ENCODE measurements at regions not wholly inside any gene's neighbourhood (a gene's known extent, or its start where the extent isn't known, plus 50 kb on each side); places are given as distances from the start of the nearest gene placed in this dataset.

DNA sequence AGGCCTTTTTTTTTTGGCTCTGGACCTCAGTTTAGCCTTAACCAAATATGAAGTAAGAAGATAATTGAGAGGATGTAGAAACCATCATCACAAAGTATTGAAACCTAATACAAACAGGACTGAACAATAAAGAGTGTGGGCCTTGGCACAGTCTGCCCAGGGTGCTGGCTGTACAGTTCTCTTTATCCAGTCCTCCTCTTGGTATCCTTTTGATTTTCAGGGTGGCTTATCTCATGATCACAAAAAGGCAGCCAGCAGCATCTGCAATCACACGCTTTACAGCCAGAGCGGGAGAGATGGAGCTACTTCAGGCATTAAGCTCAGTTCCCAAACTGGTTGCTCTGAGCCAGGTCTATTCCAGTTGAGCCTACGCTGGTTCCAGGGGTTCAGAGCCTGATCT, 239.7 kb downstream of the RPLP1 start:
- Histone ChIP-seq H3K4me3 (ENCODE audit: low read length) (no peak overlapping the region), H3K27ac (ENCODE audit: low read depth, low read length) (no peak overlapping the region), H3K4me1 (ENCODE audit: insufficient read depth, low read length) (no peaks in the 10 kb centered on the region), H3K9ac (ENCODE audit: low read depth, low read length) (no peak overlapping the region), H3K9me3 (ENCODE audit: insufficient read depth, low read depth, low read length) (0 out of 2 replicates have a peak, but pooled peaks cover 4% of the 10 kb centered on the region), H3K36me3 (ENCODE audit: insufficient read depth, low read length) (no peaks in the 10 kb centered on the region), H3K27me3 (ENCODE audit: insufficient read depth, low read length) (no peaks in the 10 kb centered on the region)
- 99% methylated on average over 3 of the region's 3 CpGs for WGBS

GRCh38 chr15:69693059-69693458, 240.4 kb downstream of the RPLP1 start:
- 0 out of 2 replicates have a peak, but pooled peaks cover 4% of the 10 kb centered on the region for H3K9me3 ChIP-seq (ENCODE audit: insufficient read depth, low read depth, low read length)
- no peak overlapping the region for H3K4me3 ChIP-seq (ENCODE audit: low read length)
- no peaks in the 10 kb centered on the region for H3K27me3 ChIP-seq (ENCODE audit: insufficient read depth, low read length)
- H3K36me3 ChIP-seq (ENCODE audit: insufficient read depth, low read length), result no peaks in the 10 kb centered on the region
- 95% methylated on average over 4 of the region's 4 CpGs for WGBS
- no peak overlapping the region for H3K9ac ChIP-seq (ENCODE audit: low read depth, low read length)
- no peaks in the 10 kb centered on the region for H3K4me1 ChIP-seq (ENCODE audit: insufficient read depth, low read length)
- H3K27ac ChIP-seq (ENCODE audit: low read depth, low read length), result no peak overlapping the region

DNA sequence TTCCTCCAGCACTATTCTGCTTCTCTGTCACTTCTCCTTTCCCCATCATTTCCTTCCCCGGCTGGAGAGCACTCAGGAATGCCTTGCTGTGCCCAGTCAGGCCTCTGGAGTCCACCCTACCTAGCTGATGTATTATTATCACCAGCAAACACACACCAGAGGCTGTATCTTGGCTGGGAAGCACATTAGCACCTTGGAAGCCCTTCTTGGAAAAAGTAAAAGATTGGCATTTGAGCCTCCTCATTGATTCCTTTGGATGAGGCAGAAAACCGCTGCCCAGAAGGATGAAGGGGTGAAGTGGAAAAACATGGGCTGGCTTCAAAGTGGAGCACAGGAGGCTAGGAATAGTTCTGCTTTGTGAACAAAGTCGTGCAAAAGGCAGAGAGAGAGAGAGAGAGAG, 244.3 kb downstream of the RPLP1 start:
- WGBS, result 64% methylated on average over 3 of the region's 3 CpGs
- Histone ChIP-seq H3K9me3 (ENCODE audit: insufficient read depth, low read depth, low read length) (no peaks in the 10 kb centered on the region), H3K4me1 (ENCODE audit: insufficient read depth, low read length) (no peaks in the 10 kb centered on the region), H3K36me3 (ENCODE audit: insufficient read depth, low read length) (no peaks in the 10 kb centered on the region), H3K27me3 (ENCODE audit: insufficient read depth, low read length) (no peaks in the 10 kb centered on the region), H3K9ac (ENCODE audit: low read depth, low read length) (no peak overlapping the region), H3K27ac (ENCODE audit: low read depth, low read length) (no peak overlapping the region), H3K4me3 (ENCODE audit: low read length) (no peak overlapping the region)

DNA sequence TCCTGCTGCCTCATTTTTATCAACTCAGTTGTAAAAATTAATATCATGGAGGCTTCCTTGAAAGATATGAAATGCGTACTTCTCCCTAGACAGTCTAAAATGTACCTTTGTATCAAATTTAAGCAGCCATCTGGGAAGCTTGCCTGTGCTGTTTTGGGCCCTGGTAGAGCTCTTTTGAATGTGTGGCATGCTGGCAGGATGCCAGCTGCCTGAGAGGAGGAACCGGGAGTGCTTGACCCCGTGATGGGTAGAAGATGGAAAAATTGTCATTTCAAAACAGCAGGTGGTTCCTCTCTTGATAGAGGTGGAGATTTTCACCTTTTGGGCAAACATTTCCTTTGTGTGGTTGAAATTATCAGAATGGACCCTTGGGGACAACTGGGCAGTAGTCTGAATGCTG, 245.3 kb downstream of the RPLP1 start:
- 93% methylated on average over 3 of the region's 3 CpGs for WGBS
- H3K27ac ChIP-seq (ENCODE audit: low read depth, low read length), result no peak overlapping the region
- no peaks in the 10 kb centered on the region for H3K9me3 ChIP-seq (ENCODE audit: insufficient read depth, low read depth, low read length)
- H3K4me1 ChIP-seq (ENCODE audit: insufficient read depth, low read length), result no peaks in the 10 kb centered on the region
- H3K27me3 ChIP-seq (ENCODE audit: insufficient read depth, low read length), result no peaks in the 10 kb centered on the region
- H3K36me3 ChIP-seq (ENCODE audit: insufficient read depth, low read length), result no peaks in the 10 kb centered on the region
- no peak overlapping the region for H3K9ac ChIP-seq (ENCODE audit: low read depth, low read length)
- no peak overlapping the region for H3K4me3 ChIP-seq (ENCODE audit: low read length)

- no peak overlapping the region for H3K27ac ChIP-seq (ENCODE audit: low read depth, low read length)
- H3K27me3 ChIP-seq (ENCODE audit: insufficient read depth, low read length), result no peaks in the 10 kb centered on the region
- H3K36me3 ChIP-seq (ENCODE audit: insufficient read depth, low read length), result no peaks in the 10 kb centered on the region
- H3K9me3 ChIP-seq (ENCODE audit: insufficient read depth, low read depth, low read length), result no peaks in the 10 kb centered on the region
- no peak overlapping the region for H3K4me3 ChIP-seq (ENCODE audit: low read length)
- 91% methylated on average over 1 of the region's 1 CpG for WGBS
- H3K9ac ChIP-seq (ENCODE audit: low read depth, low read length), result no peak overlapping the region
- H3K4me1 ChIP-seq (ENCODE audit: insufficient read depth, low read length), result no peaks in the 10 kb centered on the region
Measured at GRCh38 chr15:69699096-69699495, 246.5 kb downstream of the RPLP1 start.

DNA sequence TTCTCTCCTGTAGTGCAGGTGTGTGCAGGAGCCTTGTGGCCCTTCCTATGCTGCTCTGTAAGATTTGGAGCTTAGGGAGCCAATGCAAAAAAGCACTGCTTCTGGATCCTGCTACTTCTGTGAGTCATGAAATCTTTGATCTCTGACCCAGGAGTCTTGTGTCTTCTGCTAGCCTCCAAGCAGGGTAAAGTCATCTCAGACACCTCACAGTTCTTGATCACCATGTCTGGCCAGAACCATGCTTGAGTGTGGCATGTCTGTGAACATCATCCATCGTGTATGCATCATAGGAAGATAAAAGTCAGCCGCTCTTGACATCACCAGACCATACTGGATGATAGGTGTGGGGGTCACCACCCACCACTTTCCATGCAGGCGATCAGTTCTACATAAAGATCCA, 247.8 kb downstream of the RPLP1 start:
- 88% methylated on average over 3 of the region's 3 CpGs for WGBS

DNA sequence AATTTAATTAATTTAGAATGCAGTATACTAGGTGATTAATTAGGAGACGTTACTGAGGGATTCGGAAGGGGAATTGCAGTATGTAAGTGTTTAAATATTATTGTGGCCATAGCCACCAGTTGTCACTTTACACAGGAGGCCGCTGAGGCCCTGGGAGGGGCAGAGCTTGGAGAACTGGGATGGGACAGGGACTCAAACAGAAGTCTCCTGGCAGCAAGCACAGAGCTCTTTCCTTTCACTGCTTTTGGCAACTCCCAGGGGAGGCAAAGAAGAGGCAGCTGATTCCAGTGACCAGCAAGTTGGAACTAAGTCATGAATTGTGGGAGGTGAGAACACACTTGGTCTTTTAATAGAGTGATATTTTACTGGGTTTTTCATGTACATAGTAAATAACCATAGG, 248.6 kb downstream of the RPLP1 start:
- Histone ChIP-seq H3K9me3 (ENCODE audit: insufficient read depth, low read depth, low read length) (no peaks in the 10 kb centered on the region), H3K9ac (ENCODE audit: low read depth, low read length) (no peak overlapping the region), H3K36me3 (ENCODE audit: insufficient read depth, low read length) (no peaks in the 10 kb centered on the region), H3K27ac (ENCODE audit: low read depth, low read length) (no peak overlapping the region), H3K4me1 (ENCODE audit: insufficient read depth, low read length) (no peaks in the 10 kb centered on the region), H3K4me3 (ENCODE audit: low read length) (no peak overlapping the region), H3K27me3 (ENCODE audit: insufficient read depth, low read length) (no peaks in the 10 kb centered on the region)
- WGBS, result 90% methylated on average over 3 of the region's 3 CpGs

More for the DNA sequence above, 247.8 kb downstream of the RPLP1 start:
- Histone ChIP-seq H3K36me3 (ENCODE audit: insufficient read depth, low read length) (no peaks in the 10 kb centered on the region), H3K9me3 (ENCODE audit: insufficient read depth, low read depth, low read length) (no peaks in the 10 kb centered on the region), H3K4me3 (ENCODE audit: low read length) (no peak overlapping the region), H3K27me3 (ENCODE audit: insufficient read depth, low read length) (no peaks in the 10 kb centered on the region), H3K9ac (ENCODE audit: low read depth, low read length) (no peak overlapping the region), H3K4me1 (ENCODE audit: insufficient read depth, low read length) (no peaks in the 10 kb centered on the region), H3K27ac (ENCODE audit: low read depth, low read length) (no peak overlapping the region)

- 92% methylated on average over 8 of the region's 9 CpGs for WGBS
- no peaks in the 10 kb centered on the region for H3K27me3 ChIP-seq (ENCODE audit: insufficient read depth, low read length)
Measured at GRCh38 chr15:69703532-69704187, 251.0 kb downstream of the RPLP1 start.

GRCh38 chr15:69704229-69704628, 251.6 kb downstream of the RPLP1 start:
- Histone ChIP-seq H3K27ac (ENCODE audit: low read depth, low read length) (no peak overlapping the region), H3K9ac (ENCODE audit: low read depth, low read length) (no peak overlapping the region)
- WGBS, result 89% methylated on average over 3 of the region's 3 CpGs

More at GRCh38 chr15:69703532-69704187, 251.0 kb downstream of the RPLP1 start:
- H3K4me3 ChIP-seq (ENCODE audit: low read length), result no peak overlapping the region
- peaks cover 4% of the 10 kb centered on the region for H3K9me3 ChIP-seq (ENCODE audit: insufficient read depth, low read depth, low read length)
- no peak overlapping the region for H3K27ac ChIP-seq (ENCODE audit: low read depth, low read length)
- H3K4me1 ChIP-seq (ENCODE audit: insufficient read depth, low read length), result no peaks in the 10 kb centered on the region
- no peak overlapping the region for H3K9ac ChIP-seq (ENCODE audit: low read depth, low read length)
- H3K36me3 ChIP-seq (ENCODE audit: insufficient read depth, low read length), result no peaks in the 10 kb centered on the region

DNA sequence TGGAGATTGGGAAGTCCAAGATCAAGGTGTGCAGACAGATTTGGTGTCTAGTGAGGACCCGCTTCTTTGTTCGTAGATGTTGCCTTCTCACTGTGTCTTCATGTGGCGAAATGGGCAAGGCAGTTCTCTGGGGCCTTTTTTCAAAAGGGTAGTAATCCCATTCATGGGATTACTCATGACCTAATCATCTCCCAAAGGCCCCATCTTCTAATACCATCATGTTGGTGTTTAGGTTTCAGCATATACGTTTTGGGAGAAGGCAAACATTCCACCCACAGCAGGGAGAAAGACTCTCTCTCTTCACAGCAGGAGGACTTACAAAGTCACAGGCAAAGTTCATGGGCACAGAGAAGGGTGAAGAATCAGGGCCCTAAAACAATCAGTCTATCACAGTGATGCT, 252.1 kb downstream of the RPLP1 start:
- Histone ChIP-seq H3K9ac (ENCODE audit: low read depth, low read length) (no peak overlapping the region), H3K9me3 (ENCODE audit: insufficient read depth, low read depth, low read length) (peaks cover 8% of the 10 kb centered on the region), H3K36me3 (ENCODE audit: insufficient read depth, low read length) (no peaks in the 10 kb centered on the region), H3K27ac (ENCODE audit: low read depth, low read length) (no peak overlapping the region), H3K27me3 (ENCODE audit: insufficient read depth, low read length) (no peaks in the 10 kb centered on the region), H3K4me1 (ENCODE audit: insufficient read depth, low read length) (no peaks in the 10 kb centered on the region), H3K4me3 (ENCODE audit: low read length) (no peak overlapping the region)
- WGBS, result 83% methylated on average over 4 of the region's 4 CpGs

More at GRCh38 chr15:69704229-69704628, 251.6 kb downstream of the RPLP1 start:
- H3K36me3 ChIP-seq (ENCODE audit: insufficient read depth, low read length), result no peaks in the 10 kb centered on the region
- no peaks in the 10 kb centered on the region for H3K27me3 ChIP-seq (ENCODE audit: insufficient read depth, low read length)
- H3K4me1 ChIP-seq (ENCODE audit: insufficient read depth, low read length), result no peaks in the 10 kb centered on the region
- no peak overlapping the region for H3K4me3 ChIP-seq (ENCODE audit: low read length)
- H3K9me3 ChIP-seq (ENCODE audit: insufficient read depth, low read depth, low read length), result peaks cover 8% of the 10 kb centered on the region

GRCh38 chr15:69706353-69707097, 253.9 kb downstream of the RPLP1 start:
- Histone ChIP-seq H3K27ac (ENCODE audit: low read depth, low read length) (no peak overlapping the region), H3K4me1 (ENCODE audit: insufficient read depth, low read length) (no peaks in the 10 kb centered on the region), H3K36me3 (ENCODE audit: insufficient read depth, low read length) (no peaks in the 10 kb centered on the region), H3K4me3 (ENCODE audit: low read length) (no peak overlapping the region), H3K9me3 (ENCODE audit: insufficient read depth, low read depth, low read length) (peaks cover 10% of the 10 kb centered on the region), H3K27me3 (ENCODE audit: insufficient read depth, low read length) (no peaks in the 10 kb centered on the region), H3K9ac (ENCODE audit: low read depth, low read length) (no peak overlapping the region)
- 80% methylated on average over 2 of the region's 3 CpGs for WGBS
